ENCODE measurements at regions not wholly inside any gene's neighbourhood (a gene's known extent, or its start where the extent isn't known, plus 50 kb on each side); places are given as distances from the start of the nearest gene placed in this dataset.

DNA sequence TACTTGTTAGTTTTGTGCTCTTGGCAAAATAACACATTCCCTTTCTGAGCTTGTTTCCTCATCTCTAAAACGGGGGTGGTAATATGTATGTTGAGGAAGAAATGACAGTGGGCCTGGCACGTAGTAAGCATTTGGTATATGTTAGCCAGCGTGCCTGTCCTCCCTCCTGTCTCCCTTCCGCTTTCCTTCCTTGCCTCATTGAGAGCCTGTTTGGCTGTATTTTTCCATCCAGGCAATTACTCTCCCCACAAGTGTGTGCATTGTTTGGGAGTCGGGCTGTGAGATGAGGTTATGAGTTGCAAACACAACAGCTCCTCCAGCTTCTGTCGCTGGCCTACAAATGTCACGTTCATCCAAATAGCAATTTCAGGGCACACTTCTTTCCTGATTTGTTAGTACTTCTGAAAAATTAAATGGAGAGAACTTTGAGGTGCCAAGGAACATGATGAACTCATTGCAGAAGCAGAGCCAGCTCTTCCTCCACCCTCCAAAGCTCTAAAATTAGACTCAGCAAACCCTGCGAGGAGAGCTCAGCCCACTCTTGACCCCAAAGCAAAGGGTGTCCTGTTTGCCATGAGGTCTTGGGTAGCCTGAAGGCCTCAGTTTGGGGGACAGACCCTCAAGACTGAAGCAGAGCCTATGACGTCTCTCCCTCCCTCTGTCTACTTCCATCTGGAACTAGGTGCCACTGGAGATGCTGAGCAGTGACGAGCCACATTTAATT lies 50.7 kb upstream of the TOX2 start:
- DNase-seq (ENCODE audit: low read depth, low spot score): no peak

- no peak for DNase-seq (ENCODE audit: low read depth, low spot score)
Measured at GRCh38 chr20:43863330-43863729, 51.3 kb upstream of the TOX2 start.

- no peak for DNase-seq (ENCODE audit: low read depth, low spot score)
Measured at GRCh38 chr20:43862438-43862837, 52.2 kb upstream of the TOX2 start.

DNA sequence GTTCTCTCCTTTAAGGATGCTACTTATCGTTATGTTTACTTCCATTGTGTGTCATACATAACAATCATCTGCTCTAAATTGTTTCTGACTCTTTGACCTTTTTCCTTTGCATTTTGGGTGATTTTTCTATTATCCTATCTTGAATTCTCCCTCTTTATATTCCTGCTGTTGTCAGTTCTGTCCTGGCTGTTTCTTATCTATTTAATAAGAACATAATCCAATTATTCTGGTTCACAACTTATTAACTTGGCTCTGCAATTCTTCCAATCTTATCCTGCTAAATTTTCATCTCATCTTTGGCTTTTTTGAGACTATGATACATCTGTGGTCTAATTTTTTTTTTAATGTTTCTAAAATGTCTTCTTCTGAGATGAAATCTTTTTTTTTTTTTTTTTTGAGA lies 54.7 kb upstream of the TOX2 start:
- no peak for DNase-seq (ENCODE audit: low read depth, low spot score)

DNA sequence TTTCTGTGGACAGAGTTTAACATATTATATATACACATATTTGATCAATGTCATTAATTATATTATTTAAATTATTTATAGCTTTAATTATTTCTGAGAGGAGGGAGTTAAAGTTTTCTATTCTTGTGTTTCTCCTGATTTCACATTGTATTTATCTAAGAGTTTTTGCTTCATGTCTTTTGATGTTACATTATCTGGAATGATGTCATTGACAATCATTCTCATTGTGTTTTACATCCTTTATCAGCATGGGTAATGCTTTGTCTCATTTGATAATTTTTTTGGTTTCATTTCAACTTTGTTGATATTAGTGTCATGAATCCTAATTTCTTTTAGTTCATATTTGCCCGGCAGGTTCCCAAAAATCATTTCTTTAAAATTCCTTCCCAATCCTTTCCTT lies 56.7 kb upstream of the TOX2 start:
- DNase-seq (ENCODE audit: low read depth, low spot score): no peak

- no peak for DNase-seq (ENCODE audit: low read depth, low spot score)
Measured at GRCh38 chr20:43857127-43857526, 57.5 kb upstream of the TOX2 start.

DNA sequence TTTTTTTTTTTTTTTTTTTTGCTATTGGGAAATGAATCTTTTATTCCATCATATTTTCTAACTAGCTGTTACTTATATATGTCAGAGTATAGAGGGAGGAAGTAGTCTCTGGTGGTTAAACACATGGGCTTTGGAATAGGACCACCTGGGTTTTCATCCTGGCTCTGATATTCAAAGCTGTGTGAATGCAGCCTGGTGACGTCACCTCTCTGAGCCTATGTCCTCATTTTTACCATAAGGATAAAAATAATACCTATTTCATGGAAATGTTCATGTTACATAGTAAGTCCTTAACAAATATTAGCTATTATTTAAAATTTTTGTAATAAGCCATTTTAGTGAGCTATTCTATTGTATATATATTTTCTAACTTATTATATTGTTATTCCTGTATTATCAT lies 58.8 kb upstream of the TOX2 start:
- no peak for DNase-seq (ENCODE audit: low read depth, low spot score)

DNA sequence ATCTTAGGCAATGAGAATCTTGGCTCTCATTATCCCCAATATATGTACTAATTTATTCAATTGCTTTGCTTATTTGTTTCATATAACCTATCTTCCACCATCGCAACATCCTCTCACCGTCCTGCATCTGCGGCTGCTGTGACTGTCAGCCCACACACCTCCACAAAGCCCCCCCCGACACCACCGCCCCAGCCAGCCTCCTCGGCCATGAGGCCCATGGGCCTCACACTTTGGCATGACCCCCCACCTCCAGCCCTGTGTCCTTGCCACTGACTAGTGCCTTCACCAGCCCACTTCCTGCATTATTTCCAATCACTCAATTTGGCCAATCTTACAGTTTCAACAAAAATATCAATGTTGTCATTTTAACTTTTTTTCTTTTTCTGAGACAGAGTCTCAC lies 60.7 kb upstream of the TOX2 start:
- DNase-seq (ENCODE audit: low read depth, low spot score): no peak

DNA sequence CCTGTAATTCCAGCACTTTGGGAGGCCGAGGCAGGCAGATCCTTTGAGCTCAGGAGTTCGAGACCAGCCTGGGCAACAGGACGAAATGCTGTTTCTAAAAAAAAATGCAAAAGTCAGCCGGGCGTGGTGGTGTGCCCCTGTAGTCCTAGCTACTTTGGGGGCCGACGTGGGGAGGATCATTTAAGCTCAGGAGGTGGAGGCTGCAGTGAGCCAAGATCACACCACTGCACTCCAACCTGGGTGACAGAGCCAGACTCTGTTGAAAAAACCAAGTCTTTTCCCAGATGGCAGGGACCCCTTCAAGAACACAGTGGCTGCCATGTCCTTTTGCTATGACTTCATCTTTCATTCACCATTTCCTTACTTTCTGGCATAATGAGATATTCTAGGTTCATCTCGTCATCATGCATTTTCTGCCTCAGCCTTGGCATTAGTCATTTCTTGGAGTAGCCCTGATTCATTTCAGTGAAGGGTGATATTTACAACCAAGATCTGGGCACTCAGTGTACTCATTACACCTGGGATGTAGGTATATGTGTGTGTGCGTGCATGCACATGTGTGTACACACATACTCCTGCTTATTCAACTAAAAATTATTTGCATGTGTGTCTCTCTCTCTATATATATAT lies 61.4 kb upstream of the TOX2 start:
- DNase-seq (ENCODE audit: low read depth, low spot score): no peak

GRCh38 chr20:43849496-43850186 lies 65.0 kb upstream of the TOX2 start:
- DNase-seq (ENCODE audit: low read depth, low spot score): no peak

DNA sequence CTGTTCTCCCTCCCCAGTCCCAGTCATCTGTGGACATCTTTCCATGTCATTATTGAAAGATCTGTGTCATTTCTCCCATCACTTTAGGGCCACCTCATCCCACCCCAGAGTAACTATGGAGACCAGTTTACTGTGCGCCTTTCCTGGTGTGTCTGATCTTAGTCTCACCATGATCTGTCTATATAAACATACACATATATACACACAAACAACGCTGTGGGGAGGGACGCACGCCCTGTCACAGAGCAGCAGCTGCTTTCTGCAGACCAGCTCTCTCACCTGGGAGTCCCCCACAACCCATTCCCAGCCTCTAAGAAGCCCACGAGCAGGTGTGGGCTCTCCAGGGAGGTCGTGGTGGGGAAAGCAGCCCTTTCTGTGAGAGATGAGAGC lies 68.1 kb upstream of the TOX2 start:
- no peak for DNase-seq (ENCODE audit: low read depth, low spot score)

- peak; percentile 78 for DNase-seq (ENCODE audit: low read depth, low spot score)
Measured at GRCh38 chr20:43844778-43845614, 69.7 kb upstream of the TOX2 start.

GRCh38 chr20:43843965-43844660 lies 70.5 kb upstream of the TOX2 start:
- DNase-seq (ENCODE audit: low read depth, low spot score): no peak

DNA sequence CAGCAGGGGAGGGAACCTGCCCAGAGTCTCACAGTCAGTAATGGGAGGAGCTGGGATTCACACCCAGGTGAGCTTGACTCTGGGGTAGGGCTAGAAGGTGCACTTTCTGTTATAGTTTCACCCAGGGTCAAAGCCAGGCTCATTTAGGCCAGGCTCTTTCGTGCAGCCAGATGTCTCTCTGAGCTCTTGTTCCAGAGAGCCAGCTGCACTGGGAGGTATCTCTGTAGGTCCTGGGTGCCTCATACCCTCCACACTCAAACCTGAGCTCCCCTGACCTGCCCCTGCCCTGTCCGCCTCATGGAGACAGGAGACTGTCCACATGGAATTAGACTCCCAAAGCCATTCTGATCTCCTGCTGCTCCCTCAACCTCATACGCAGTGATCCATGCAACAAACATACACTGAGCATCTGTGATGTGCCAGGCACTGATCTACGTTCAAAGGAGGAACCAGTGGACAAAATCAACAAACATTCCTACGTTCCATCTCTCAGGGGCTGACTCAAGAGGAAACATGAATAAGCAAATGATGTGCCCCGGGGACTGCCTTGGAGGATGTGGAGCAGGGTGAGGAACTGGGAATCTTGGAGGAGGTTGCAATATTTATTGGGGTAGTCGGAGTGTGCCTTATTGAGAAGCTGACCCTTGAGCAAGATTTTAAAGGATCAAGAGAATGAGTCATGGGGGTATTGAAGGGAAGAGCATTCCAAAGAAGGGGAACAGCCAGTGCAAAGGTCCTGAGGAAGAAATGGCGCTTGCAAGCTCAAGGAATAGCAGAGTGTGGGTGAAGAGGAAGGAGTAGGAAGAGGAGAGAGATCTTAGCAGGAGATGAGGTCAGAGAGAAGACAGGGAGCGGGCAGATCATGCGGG lies 71.3 kb upstream of the TOX2 start:
- DNase-seq (ENCODE audit: low read depth, low spot score): peak; percentile 46

GRCh38 chr20:43842126-43843020 lies 72.3 kb upstream of the TOX2 start:
- no peak for DNase-seq (ENCODE audit: low read depth, low spot score)

DNA sequence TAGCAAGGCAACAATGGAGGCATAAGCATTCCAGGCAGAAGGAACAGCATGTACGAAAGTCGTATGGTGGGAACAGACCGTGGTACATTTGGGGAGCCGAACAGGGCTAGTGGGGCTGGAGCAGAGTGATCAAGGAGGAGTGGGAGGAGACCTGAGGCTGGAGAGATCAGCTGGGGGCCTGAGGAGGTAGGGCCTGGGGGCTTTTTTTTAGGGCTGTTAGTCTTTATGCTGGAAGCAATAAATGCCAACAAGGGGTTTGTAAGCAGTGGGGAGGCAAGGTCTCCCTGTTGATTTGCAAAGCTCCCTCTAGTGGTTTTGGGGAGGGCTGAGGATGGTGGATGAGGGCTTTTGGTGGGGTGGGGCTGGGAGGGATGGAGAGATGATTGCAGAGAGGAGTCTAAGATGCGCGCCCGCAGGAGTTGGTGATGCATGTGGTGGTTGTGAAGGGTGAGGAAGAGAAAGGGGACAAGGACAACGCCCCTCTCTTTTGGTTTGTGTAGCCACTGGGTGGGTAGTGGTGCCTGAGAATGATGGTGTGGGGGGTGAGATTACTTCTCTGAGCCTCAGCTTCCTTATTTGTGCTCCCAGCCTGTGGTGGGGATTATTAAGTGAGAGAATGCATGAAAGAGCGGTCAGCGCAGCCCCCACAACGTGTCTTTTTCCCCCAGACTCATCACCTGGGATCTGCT lies 74.1 kb upstream of the TOX2 start:
- DNase-seq (ENCODE audit: low read depth, low spot score): no peak

DNA sequence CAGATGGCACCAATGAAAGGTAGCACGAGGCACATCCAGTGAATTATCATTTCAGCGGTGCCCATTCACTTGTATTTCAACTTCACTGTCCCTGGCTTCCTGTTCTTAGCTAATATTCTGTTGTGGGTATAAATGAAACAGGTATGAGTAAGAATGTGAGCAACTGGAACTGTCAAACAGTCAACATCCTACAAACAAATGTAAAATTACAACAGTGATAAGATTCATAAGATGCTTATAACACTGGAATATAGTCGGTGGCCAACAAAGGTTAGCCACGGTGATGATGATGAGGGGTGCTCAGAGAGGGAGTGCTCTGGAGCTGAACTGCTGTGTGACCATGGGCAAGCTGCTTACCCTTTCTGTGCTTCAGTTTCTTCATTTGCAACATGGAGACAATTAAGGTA lies 74.9 kb upstream of the TOX2 start:
- no peak for DNase-seq (ENCODE audit: low read depth, low spot score)

DNA sequence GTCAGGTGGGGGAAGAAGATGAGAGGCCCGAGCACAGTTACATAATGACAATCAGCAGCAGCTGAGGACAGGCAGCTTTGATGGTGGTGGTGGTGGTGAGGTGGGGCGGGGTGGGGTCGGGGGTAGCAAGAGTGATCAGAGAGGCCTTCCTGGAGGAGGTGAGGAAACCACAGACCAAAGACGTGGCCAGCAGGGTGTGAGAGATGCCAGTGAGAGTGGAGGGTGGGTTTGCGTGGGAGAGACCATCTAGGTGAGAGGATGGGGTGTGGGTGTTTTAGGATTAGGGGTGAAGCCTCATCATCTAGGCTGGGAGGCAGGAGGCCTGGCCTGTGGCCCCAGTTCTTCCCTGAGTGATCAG lies 76.0 kb upstream of the TOX2 start:
- DNase-seq (ENCODE audit: low read depth, low spot score): no peak
